Upper lobe of left lung (tissue), 6 donors: ENCODE measurements at regions not wholly inside any gene's neighbourhood (a gene's known extent, or its start where the extent isn't known, plus 50 kb on each side); places are given as distances from the start of the nearest gene placed in this dataset.

Experiments used
- ATAC-seq, 2 donors: fragments of 200-7000 bp; cut with Tn5 transposase; one replicate each; pipeline ENCODE4 v1.9.1; 2022; ENCODE audit warnings: mild to moderate bottlenecking in 2 of 2, moderate library complexity in 2 of 2; ENCODE audit not compliant: low FRiP score in 2 of 2
- DNase-seq, 2 donors: peaks; one replicate each; pipeline ENCODE4 v3.0.0-alpha.2; 2019 to 2020
- H3K27ac ChIP-seq, 4 donors: fragments of 200-600 bp; sonication (generic); one replicate each; pipeline ENCODE4 v1.5.1; 2016 to 2019
- H3K27me3 ChIP-seq, 4 donors: fragments of 200-600 bp; sonication (generic); one replicate each; pipeline ENCODE4 v1.5.1; 2017 to 2019
- H3K36me3 ChIP-seq, 4 donors: fragments of 200-600 bp; sonication (generic); one replicate each; pipeline ENCODE4 v1.5.1; 2016 to 2019
- H3K4me1 ChIP-seq, 4 donors: fragments of 200-600 bp; sonication (generic); one replicate each; pipeline ENCODE4 v1.5.1; 2018 to 2019
- H3K4me3 ChIP-seq, 4 donors: fragments of 200-600 bp; sonication (generic); one replicate each; pipeline ENCODE4 v1.5.1; 2017 to 2019; ENCODE audit warnings: mild to moderate bottlenecking in 2 of 4, moderate library complexity in 1 of 4
- H3K9me3 ChIP-seq, 4 donors: fragments of 200-600 bp; sonication (generic); one replicate each; pipeline ENCODE4 v1.5.1; 2018 to 2019
- CTCF ChIP-seq, 6 experiments: fragments of 450-650 bp in 4 of 6; fragments of 200-600 bp in 2 of 6; sonication (generic) in 2 of 6; IDR thresholded peaks; one replicate each; pipeline ENCODE4 v1.5.1; 2016 to 2019; ENCODE audit warnings: antibody characterized with exemption in 6 of 6
- EP300 ChIP-seq, 4 donors: sonication (generic); formaldehyde crosslinking; IDR thresholded peaks; one replicate each; pipeline ENCODE4 v1.5.1; 2017; ENCODE audit warnings: antibody characterized with exemption in 4 of 4, control low read depth in 2 of 4
- POLR2A ChIP-seq, 4 donors: fragments of 450-650 bp; IDR thresholded peaks; one replicate each; pipeline ENCODE4 v1.5.1; 2016 to 2017; ENCODE audit warnings: antibody characterized with exemption in 4 of 4, mild to moderate bottlenecking in 2 of 4
- POLR2AphosphoS5 ChIP-seq, 2 donors: sonication (generic); formaldehyde crosslinking; IDR thresholded peaks; one replicate each; pipeline ENCODE4 v1.5.1; 2017; ENCODE audit warnings: antibody characterized with exemption in 2 of 2
- WGBS, 2 donors: methylation state at CpG; one replicate each; pipeline ENCODE4 v1.1.5; 2017 to 2018; 5-methylcytosine and 5-hydroxymethylcytosine counted together
- donor health status: DM: no; HTN: no; CAD: no; lungs with moderate emphysema.
- donor health status: DM: no; HTN: yes; CAD: no; lungs with severe emphysema.

GRCh38 chr2:144606466-144607095 is 86.7 kb upstream of the ZEB2 start:
- TF ChIP-seq POLR2A (IDR thresholded peaks at IDR 0.05) (peak in 1 of 4 donors; percentile 8), CTCF (IDR thresholded peaks at IDR 0.05) (no peak)
- DNase-seq (no peak), ATAC-seq (peak in 1 of 2 donors; percentile 67)
- no peaks in the 10 kb centered on the region for H3K9me3 ChIP-seq
- peaks cover 0 to 4% (median 2%) of the 10 kb centered on the region in 4 donors for H3K4me1 ChIP-seq
- H3K27me3 ChIP-seq: no peaks in the 10 kb centered on the region
- WGBS, 2 donors: 89 to 90% methylated on average over 1 of the region's 1 CpG
- no peaks in the 10 kb centered on the region for H3K36me3 ChIP-seq
- H3K4me3 ChIP-seq: no peak overlapping the region
- peak overlapping the region in 3 of 4 donors; percentile 69 to 78 (median 69) for H3K27ac ChIP-seq

GRCh38 chr2:144605231-144605840 is 85.4 kb upstream of the ZEB2 start:
- Histone ChIP-seq H3K27ac (peak overlapping the region in 1 of 4 donors; percentile 78), H3K4me1 (peaks cover 0 to 4% (median 2%) of the 10 kb centered on the region in 4 donors), H3K36me3 (no peaks in the 10 kb centered on the region), H3K4me3 (no peak overlapping the region), H3K27me3 (no peaks in the 10 kb centered on the region), H3K9me3 (no peaks in the 10 kb centered on the region)
- 77 to 79% methylated on average over 7 of the region's 7 CpGs for WGBS, 2 donors
- TF ChIP-seq EP300 (IDR thresholded peaks at IDR 0.05) (no peak), POLR2AphosphoS5 (IDR thresholded peaks at IDR 0.05) (no peak), CTCF (IDR thresholded peaks at IDR 0.05) (no peak)
- ATAC-seq (peak in 1 of 2 donors; percentile 22), DNase-seq (no peak)

GRCh38 chr2:144603334-144603733 is 83.4 kb upstream of the ZEB2 start:
- Histone ChIP-seq H3K4me1 (peaks cover 0 to 3% (median 1%) of the 10 kb centered on the region in 4 donors), H3K27me3 (no peaks in the 10 kb centered on the region), H3K4me3 (no peak overlapping the region), H3K27ac (no peak overlapping the region), H3K36me3 (no peaks in the 10 kb centered on the region), H3K9me3 (no peaks in the 10 kb centered on the region)
- WGBS, 2 donors: 85 to 86% methylated on average over 2 of the region's 2 CpGs
- DNase-seq (no peak), ATAC-seq (no peak)
- TF ChIP-seq CTCF (IDR thresholded peaks at IDR 0.05) (no peak), POLR2A (IDR thresholded peaks at IDR 0.05) (no peak), EP300 (IDR thresholded peaks at IDR 0.05) (no peak), POLR2AphosphoS5 (IDR thresholded peaks at IDR 0.05) (no peak)

- no peaks in the 10 kb centered on the region for H3K36me3 ChIP-seq
Measured at GRCh38 chr2:144598906-144599305, 79.0 kb upstream of the ZEB2 start.

More at GRCh38 chr2:144598906-144599305, 79.0 kb upstream of the ZEB2 start:
- no peak overlapping the region for H3K27ac ChIP-seq
- WGBS, 2 donors: 71 to 74% methylated on average over 5 of the region's 5 CpGs
- H3K27me3 ChIP-seq: no peaks in the 10 kb centered on the region
- no peak overlapping the region for H3K4me3 ChIP-seq
- TF ChIP-seq CTCF (IDR thresholded peaks at IDR 0.05) (no peak), POLR2A (IDR thresholded peaks at IDR 0.05) (no peak), POLR2AphosphoS5 (IDR thresholded peaks at IDR 0.05) (no peak), EP300 (IDR thresholded peaks at IDR 0.05) (no peak)
- H3K4me1 ChIP-seq: peaks cover 3 to 15% (median 13%) of the 10 kb centered on the region in 4 donors
- no peaks in the 10 kb centered on the region for H3K9me3 ChIP-seq
- no peak for ATAC-seq
- DNase-seq: no peak
